ENCODE measurements at regions not wholly inside any gene's neighbourhood (a gene's known extent, or its start where the extent isn't known, plus 50 kb on each side); places are given as distances from the start of the nearest gene placed in this dataset.

- H3K9me3 Mint-ChIP-seq = peaks cover 0 to 3% (median 1%) of the 10 kb centered on the region in 7 donors
- H3K36me3 ChIP-seq (ENCODE audit: control insufficient read depth, insufficient read depth, low read length) = no peaks in the 10 kb centered on the region
- peak overlapping the region in 1 of 3 donors; percentile 79 for H3K27ac Mint-ChIP-seq
- no peak overlapping the region for H3K4me3 ChIP-seq (ENCODE audit: low read depth, low read length)
- DNase-seq = no peak
- no peaks in the 10 kb centered on the region for H3K9me3 ChIP-seq (ENCODE audit: control insufficient read depth in 2 of 2, low read length in 2 of 2)
- no peak overlapping the region for H3K27ac ChIP-seq (ENCODE audit: insufficient read depth, low read length, poor library complexity, severe bottlenecking)
- no peaks in the 10 kb centered on the region for H3K4me1 Mint-ChIP-seq
- H3K4me1 ChIP-seq (ENCODE audit: control insufficient read depth, insufficient read depth, low read length, poor library complexity, severe bottlenecking) = no peaks in the 10 kb centered on the region
- no peaks in the 10 kb centered on the region for H3K27me3 ChIP-seq (ENCODE audit: control insufficient read depth, insufficient read depth, low read length)
- H3K4me3 Mint-ChIP-seq = no peak overlapping the region
- H3K27me3 Mint-ChIP-seq = peaks cover 5% of the 10 kb centered on the region
- no peaks in the 10 kb centered on the region for H3K36me3 Mint-ChIP-seq
- no peak for ATAC-seq (ENCODE audit: low read depth in 2 of 2)
Measured at GRCh38 chr6:82735790-82736189, 329.9 kb downstream of the UBE3D start.

DNA sequence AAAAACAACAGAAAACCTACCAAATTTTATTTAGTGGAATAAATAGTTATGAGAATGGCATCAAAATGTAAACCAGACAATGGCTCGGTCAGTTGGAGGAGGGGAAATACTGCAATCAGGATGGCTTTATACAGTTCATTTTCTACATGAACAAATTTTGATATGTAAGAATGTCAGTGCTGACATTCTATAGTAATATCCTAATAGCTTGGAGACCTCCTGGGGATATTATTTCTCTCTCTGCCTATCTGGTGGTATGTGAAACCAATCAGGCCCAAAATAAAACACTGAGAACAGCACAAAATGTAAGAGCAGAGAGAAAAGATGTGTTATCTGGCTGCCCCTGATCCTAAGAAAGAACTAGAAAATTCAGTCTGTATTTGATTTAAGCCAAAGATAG, 327.7 kb downstream of the UBE3D start:
- no peaks in the 10 kb centered on the region for H3K27me3 ChIP-seq (ENCODE audit: control insufficient read depth, insufficient read depth, low read length)
- DNase-seq (no peak), ATAC-seq (ENCODE audit: low read depth in 2 of 2) (no peak)
- H3K36me3 ChIP-seq (ENCODE audit: control insufficient read depth, insufficient read depth, low read length) = no peaks in the 10 kb centered on the region
- Mint-ChIP-seq H3K27ac (no peak overlapping the region), H3K4me1 (no peaks in the 10 kb centered on the region), H3K4me3 (no peak overlapping the region), H3K36me3 (no peaks in the 10 kb centered on the region), H3K9me3 (peaks cover 0 to 3% (median 0%) of the 10 kb centered on the region in 7 donors), H3K27me3 (peaks cover 5% of the 10 kb centered on the region)
- no peak overlapping the region for H3K4me3 ChIP-seq (ENCODE audit: low read depth, low read length)
- H3K4me1 ChIP-seq (ENCODE audit: control insufficient read depth, insufficient read depth, low read length, poor library complexity, severe bottlenecking) = no peaks in the 10 kb centered on the region
- H3K9me3 ChIP-seq (ENCODE audit: control insufficient read depth in 2 of 2, low read length in 2 of 2) = no peaks in the 10 kb centered on the region
- no peak overlapping the region for H3K27ac ChIP-seq (ENCODE audit: insufficient read depth, low read length, poor library complexity, severe bottlenecking)

- Histone ChIP-seq H3K4me1 (ENCODE audit: control insufficient read depth, insufficient read depth, low read length, poor library complexity, severe bottlenecking) (no peaks in the 10 kb centered on the region), H3K9me3 (ENCODE audit: control insufficient read depth in 2 of 2, low read length in 2 of 2) (no peaks in the 10 kb centered on the region), H3K27me3 (ENCODE audit: control insufficient read depth, insufficient read depth, low read length) (no peaks in the 10 kb centered on the region), H3K27ac (ENCODE audit: insufficient read depth, low read length, poor library complexity, severe bottlenecking) (no peak overlapping the region), H3K36me3 (ENCODE audit: control insufficient read depth, insufficient read depth, low read length) (no peaks in the 10 kb centered on the region), H3K4me3 (ENCODE audit: low read depth, low read length) (no peak overlapping the region)
- Mint-ChIP-seq H3K4me1 (no peaks in the 10 kb centered on the region), H3K27me3 (peaks cover 5% of the 10 kb centered on the region), H3K36me3 (no peaks in the 10 kb centered on the region), H3K4me3 (no peak overlapping the region), H3K27ac (no peak overlapping the region), H3K9me3 (peaks cover 0 to 4% (median 0%) of the 10 kb centered on the region in 7 donors)
- no peak for ATAC-seq (ENCODE audit: low read depth in 2 of 2)
- no peak for DNase-seq
Measured at GRCh38 chr6:82738773-82739172, 326.9 kb downstream of the UBE3D start.

DNA sequence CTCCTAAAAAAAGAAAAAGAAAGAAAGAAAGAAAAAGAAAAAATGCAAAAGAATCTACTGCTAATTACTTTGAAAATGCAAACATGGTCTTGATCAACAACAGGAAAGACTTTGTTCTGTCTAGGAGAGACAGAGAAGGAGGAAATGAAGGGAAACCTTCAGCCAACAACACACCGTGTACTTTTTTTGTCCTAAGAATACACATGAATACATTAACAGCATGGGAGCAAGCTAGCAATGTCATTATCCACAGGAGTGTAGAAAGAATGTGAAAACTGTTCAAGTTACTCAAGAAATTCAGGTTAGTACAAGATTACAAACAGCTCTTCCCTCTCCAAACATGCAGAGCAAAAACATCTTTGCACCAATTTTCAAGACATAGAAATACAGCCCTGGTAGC, 326.3 kb downstream of the UBE3D start:
- no peak overlapping the region for H3K27ac ChIP-seq (ENCODE audit: insufficient read depth, low read length, poor library complexity, severe bottlenecking)
- no peaks in the 10 kb centered on the region for H3K4me1 ChIP-seq (ENCODE audit: control insufficient read depth, insufficient read depth, low read length, poor library complexity, severe bottlenecking)
- DNase-seq (no peak), ATAC-seq (ENCODE audit: low read depth in 2 of 2) (no peak)
- H3K4me3 Mint-ChIP-seq = no peak overlapping the region
- no peak overlapping the region for H3K27ac Mint-ChIP-seq
- no peak overlapping the region for H3K4me3 ChIP-seq (ENCODE audit: low read depth, low read length)
- no peaks in the 10 kb centered on the region for H3K36me3 Mint-ChIP-seq
- H3K9me3 ChIP-seq (ENCODE audit: control insufficient read depth in 2 of 2, low read length in 2 of 2) = no peaks in the 10 kb centered on the region
- peaks cover 5% of the 10 kb centered on the region for H3K27me3 Mint-ChIP-seq
- H3K4me1 Mint-ChIP-seq = no peaks in the 10 kb centered on the region
- peaks cover 0 to 4% (median 0%) of the 10 kb centered on the region in 7 donors for H3K9me3 Mint-ChIP-seq
- no peaks in the 10 kb centered on the region for H3K27me3 ChIP-seq (ENCODE audit: control insufficient read depth, insufficient read depth, low read length)
- H3K36me3 ChIP-seq (ENCODE audit: control insufficient read depth, insufficient read depth, low read length) = no peaks in the 10 kb centered on the region

DNA sequence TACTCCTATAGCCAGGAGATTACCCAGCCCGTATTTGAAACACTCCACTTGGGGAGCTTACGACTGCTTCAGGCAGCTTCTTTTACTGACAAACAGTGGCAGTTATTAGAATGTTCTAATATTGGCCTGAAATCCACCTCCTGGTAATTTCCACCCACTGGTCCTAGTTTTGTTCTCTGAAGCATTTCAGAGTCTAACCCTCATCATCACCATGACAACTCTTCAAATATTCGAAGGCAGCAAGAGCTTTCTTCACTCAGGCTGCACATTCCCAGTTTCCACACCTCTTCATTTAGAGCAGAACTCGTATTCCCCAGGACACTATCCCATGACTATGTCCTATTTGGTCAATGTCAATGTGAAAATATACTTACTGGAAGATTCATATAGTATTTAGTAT, 325.6 kb downstream of the UBE3D start:
- Mint-ChIP-seq H3K27ac (no peak overlapping the region), H3K4me1 (no peaks in the 10 kb centered on the region), H3K27me3 (peaks cover 5% of the 10 kb centered on the region), H3K4me3 (no peak overlapping the region), H3K36me3 (no peaks in the 10 kb centered on the region), H3K9me3 (peaks cover 0 to 4% (median 0%) of the 10 kb centered on the region in 7 donors)
- H3K27ac ChIP-seq (ENCODE audit: insufficient read depth, low read length, poor library complexity, severe bottlenecking) = no peak overlapping the region
- H3K9me3 ChIP-seq (ENCODE audit: control insufficient read depth in 2 of 2, low read length in 2 of 2) = no peaks in the 10 kb centered on the region
- DNase-seq (no peak), ATAC-seq (ENCODE audit: low read depth in 2 of 2) (no peak)
- H3K27me3 ChIP-seq (ENCODE audit: control insufficient read depth, insufficient read depth, low read length) = no peaks in the 10 kb centered on the region
- H3K4me3 ChIP-seq (ENCODE audit: low read depth, low read length) = no peak overlapping the region
- no peaks in the 10 kb centered on the region for H3K36me3 ChIP-seq (ENCODE audit: control insufficient read depth, insufficient read depth, low read length)
- H3K4me1 ChIP-seq (ENCODE audit: control insufficient read depth, insufficient read depth, low read length, poor library complexity, severe bottlenecking) = no peaks in the 10 kb centered on the region

GRCh38 chr6:82741325-82741995, 324.2 kb downstream of the UBE3D start:
- Mint-ChIP-seq H3K36me3 (no peaks in the 10 kb centered on the region), H3K27ac (no peak overlapping the region), H3K4me3 (no peak overlapping the region), H3K27me3 (no peaks in the 10 kb centered on the region), H3K9me3 (peaks cover 0 to 4% (median 0%) of the 10 kb centered on the region in 7 donors), H3K4me1 (no peaks in the 10 kb centered on the region)
- ATAC-seq (ENCODE audit: low read depth in 2 of 2) (no peak), DNase-seq (no peak)
- H3K4me3 ChIP-seq (ENCODE audit: low read depth, low read length) = no peak overlapping the region
- no peaks in the 10 kb centered on the region for H3K4me1 ChIP-seq (ENCODE audit: control insufficient read depth, insufficient read depth, low read length, poor library complexity, severe bottlenecking)
- H3K27ac ChIP-seq (ENCODE audit: insufficient read depth, low read length, poor library complexity, severe bottlenecking) = no peak overlapping the region
- H3K9me3 ChIP-seq (ENCODE audit: control insufficient read depth in 2 of 2, low read length in 2 of 2) = no peaks in the 10 kb centered on the region
- H3K27me3 ChIP-seq (ENCODE audit: control insufficient read depth, insufficient read depth, low read length) = no peaks in the 10 kb centered on the region
- H3K36me3 ChIP-seq (ENCODE audit: control insufficient read depth, insufficient read depth, low read length) = no peaks in the 10 kb centered on the region

DNA sequence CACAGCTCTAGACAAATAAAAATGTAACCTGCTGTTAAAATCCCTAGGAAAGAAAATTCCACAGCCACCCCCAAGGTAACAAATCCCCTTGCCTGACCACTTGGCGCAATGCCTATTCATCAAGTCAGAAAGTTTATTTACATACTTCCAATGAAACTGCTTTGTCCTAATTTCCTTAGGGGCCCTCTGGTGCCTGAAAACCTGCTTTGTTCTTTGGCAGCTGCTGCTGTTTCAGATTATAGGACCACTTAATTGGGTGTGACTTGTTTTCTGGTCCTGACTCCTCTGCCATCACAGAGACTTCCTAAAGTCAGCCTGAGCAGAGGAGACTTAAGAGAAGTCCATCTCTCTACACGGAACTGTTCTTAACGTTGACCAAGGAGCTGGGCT, 323.6 kb downstream of the UBE3D start:
- H3K9me3 ChIP-seq (ENCODE audit: control insufficient read depth in 2 of 2, low read length in 2 of 2) = no peaks in the 10 kb centered on the region
- H3K36me3 ChIP-seq (ENCODE audit: control insufficient read depth, insufficient read depth, low read length) = no peaks in the 10 kb centered on the region
- Mint-ChIP-seq H3K9me3 (peaks cover 0 to 4% (median 0%) of the 10 kb centered on the region in 7 donors), H3K27me3 (no peaks in the 10 kb centered on the region), H3K4me3 (no peak overlapping the region), H3K27ac (no peak overlapping the region), H3K4me1 (no peaks in the 10 kb centered on the region), H3K36me3 (no peaks in the 10 kb centered on the region)
- ATAC-seq (ENCODE audit: low read depth in 2 of 2) (no peak), DNase-seq (no peak)
- H3K4me1 ChIP-seq (ENCODE audit: control insufficient read depth, insufficient read depth, low read length, poor library complexity, severe bottlenecking) = no peaks in the 10 kb centered on the region
- no peaks in the 10 kb centered on the region for H3K27me3 ChIP-seq (ENCODE audit: control insufficient read depth, insufficient read depth, low read length)
- H3K27ac ChIP-seq (ENCODE audit: insufficient read depth, low read length, poor library complexity, severe bottlenecking) = no peak overlapping the region
- H3K4me3 ChIP-seq (ENCODE audit: low read depth, low read length) = no peak overlapping the region

- Mint-ChIP-seq H3K27me3 (no peaks in the 10 kb centered on the region), H3K9me3 (peaks cover 0 to 4% (median 0%) of the 10 kb centered on the region in 7 donors), H3K27ac (no peak overlapping the region), H3K4me1 (no peaks in the 10 kb centered on the region), H3K36me3 (no peaks in the 10 kb centered on the region), H3K4me3 (no peak overlapping the region)
- DNase-seq = no peak
- Histone ChIP-seq H3K27me3 (ENCODE audit: control insufficient read depth, insufficient read depth, low read length) (no peaks in the 10 kb centered on the region), H3K4me3 (ENCODE audit: low read depth, low read length) (no peak overlapping the region), H3K27ac (ENCODE audit: insufficient read depth, low read length, poor library complexity, severe bottlenecking) (no peak overlapping the region), H3K36me3 (ENCODE audit: control insufficient read depth, insufficient read depth, low read length) (no peaks in the 10 kb centered on the region), H3K9me3 (ENCODE audit: control insufficient read depth in 2 of 2, low read length in 2 of 2) (no peaks in the 10 kb centered on the region), H3K4me1 (ENCODE audit: control insufficient read depth, insufficient read depth, low read length, poor library complexity, severe bottlenecking) (no peaks in the 10 kb centered on the region)
- ATAC-seq (ENCODE audit: low read depth in 2 of 2) = no peak
Measured at GRCh38 chr6:82744286-82745015, 321.2 kb downstream of the UBE3D start.
